Lower leg skin (tissue), 3 donors: ENCODE measurements at regions not wholly inside any gene's neighbourhood (a gene's known extent, or its start where the extent isn't known, plus 50 kb on each side); places are given as distances from the start of the nearest gene placed in this dataset.

Source experiments
- POLR2A ChIP-seq, 2 donors: fragments of 450-650 bp; IDR thresholded peaks; one replicate each; pipeline ENCODE4 v1.6.1; 2016 to 2017; ENCODE audit warnings: antibody characterized with exemption in 2 of 2, mild to moderate bottlenecking in 1 of 2, moderate library complexity in 1 of 2
- TF ChIP-seq, protein P1 (sequence below), 3 donors: fragments of 450-650 bp; IDR thresholded peaks; one replicate each; pipeline ENCODE4 v1.5.1; 2016; ENCODE audit warnings: antibody characterized with exemption in 3 of 3, mild to moderate bottlenecking in 3 of 3, moderate library complexity in 2 of 3

DNA sequence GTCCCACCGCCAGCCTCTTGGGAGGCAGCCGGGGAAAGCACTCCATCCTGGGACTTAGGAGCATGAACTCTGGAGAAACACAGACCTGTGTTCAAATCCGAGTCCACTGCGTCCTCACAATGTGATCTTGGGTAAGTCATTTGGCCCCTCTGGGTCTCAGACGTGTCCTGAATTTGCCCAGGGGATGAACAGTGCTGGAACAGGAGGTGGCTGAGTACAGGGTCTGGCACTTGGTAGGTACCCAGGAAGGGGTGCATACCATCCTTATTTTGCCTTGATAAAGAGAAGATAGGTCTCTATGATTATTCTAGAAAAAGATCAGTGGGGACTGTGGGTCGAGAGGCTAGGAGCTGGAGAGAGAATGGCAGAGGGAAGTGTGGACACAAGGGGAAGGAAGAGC is 135.7 kb downstream of the FGF18 start:
- TF ChIP-seq, protein P1, sequence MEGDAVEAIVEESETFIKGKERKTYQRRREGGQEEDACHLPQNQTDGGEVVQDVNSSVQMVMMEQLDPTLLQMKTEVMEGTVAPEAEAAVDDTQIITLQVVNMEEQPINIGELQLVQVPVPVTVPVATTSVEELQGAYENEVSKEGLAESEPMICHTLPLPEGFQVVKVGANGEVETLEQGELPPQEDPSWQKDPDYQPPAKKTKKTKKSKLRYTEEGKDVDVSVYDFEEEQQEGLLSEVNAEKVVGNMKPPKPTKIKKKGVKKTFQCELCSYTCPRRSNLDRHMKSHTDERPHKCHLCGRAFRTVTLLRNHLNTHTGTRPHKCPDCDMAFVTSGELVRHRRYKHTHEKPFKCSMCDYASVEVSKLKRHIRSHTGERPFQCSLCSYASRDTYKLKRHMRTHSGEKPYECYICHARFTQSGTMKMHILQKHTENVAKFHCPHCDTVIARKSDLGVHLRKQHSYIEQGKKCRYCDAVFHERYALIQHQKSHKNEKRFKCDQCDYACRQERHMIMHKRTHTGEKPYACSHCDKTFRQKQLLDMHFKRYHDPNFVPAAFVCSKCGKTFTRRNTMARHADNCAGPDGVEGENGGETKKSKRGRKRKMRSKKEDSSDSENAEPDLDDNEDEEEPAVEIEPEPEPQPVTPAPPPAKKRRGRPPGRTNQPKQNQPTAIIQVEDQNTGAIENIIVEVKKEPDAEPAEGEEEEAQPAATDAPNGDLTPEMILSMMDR (IDR thresholded peaks at IDR 0.05), result no peak
- TF ChIP-seq POLR2A (IDR thresholded peaks at IDR 0.05), result no peak
